ENCODE measurements at regions not wholly inside any gene's neighbourhood (a gene's known extent, or its start where the extent isn't known, plus 50 kb on each side); places are given as distances from the start of the nearest gene placed in this dataset.

GRCh38 chr15:25192651-25193050 lies 237.9 kb downstream of the SNRPN start:
- peaks cover 6 to 11% of the 10 kb centered on the region in 2 donors for H3K9me3 ChIP-seq
- no peaks in the 10 kb centered on the region for H3K27me3 ChIP-seq
- intact Hi-C loops (cut with DNase I; ENCODE audit: low total_unique reads) (no loop called here), in situ Hi-C loops (cut with MboI; ENCODE audit: low pct_ligation_motif_present in 1 of 4, low pct_unique_long_range_greater_than_20kb in 1 of 4, low sequenced_read_pairs in 3 of 4) (no loop called here)
- no peaks in the 10 kb centered on the region for H3K4me1 ChIP-seq
- no peak for TF ChIP-seq CTCF (IDR thresholded peaks at IDR 0.05)
- no peak for TF ChIP-seq EP300 (IDR thresholded peaks at IDR 0.05; ENCODE audit: low read depth)
- no peak for TF ChIP-seq POLR2A (IDR thresholded peaks at IDR 0.05)
- no peak for TF ChIP-seq POLR2AphosphoS5 (IDR thresholded peaks at IDR 0.05)
- no peaks in the 10 kb centered on the region for H3K36me3 ChIP-seq
- WGBS, 2 donors (ENCODE audit: low coverage in 1 of 2) = 83% methylated on average over 9 of the region's 11 CpGs; no CpG with 5 or more reads in 1 of the 2 donors
- no peak for DNase-seq
- H3K4me3 ChIP-seq = no peak overlapping the region
- no peak overlapping the region for H3K27ac ChIP-seq

- Histone ChIP-seq H3K27ac (no peak overlapping the region), H3K9me3 (peaks cover 5% of the 10 kb centered on the region in 2 donors), H3K4me1 (no peaks in the 10 kb centered on the region), H3K27me3 (no peaks in the 10 kb centered on the region), H3K36me3 (no peaks in the 10 kb centered on the region), H3K4me3 (no peak overlapping the region)
- 84% methylated on average over 5 of the region's 5 CpGs; no CpG with 5 or more reads in 1 of the 2 donors for WGBS, 2 donors (ENCODE audit: low coverage in 1 of 2)
- no peak for DNase-seq
- in situ Hi-C loops (cut with MboI; ENCODE audit: low pct_ligation_motif_present in 1 of 4, low pct_unique_long_range_greater_than_20kb in 1 of 4, low sequenced_read_pairs in 3 of 4) (no loop called here), intact Hi-C loops (cut with DNase I; ENCODE audit: low total_unique reads) (no loop called here)
- no peak for TF ChIP-seq POLR2A (IDR thresholded peaks at IDR 0.05)
- no peak for TF ChIP-seq POLR2AphosphoS5 (IDR thresholded peaks at IDR 0.05)
- TF ChIP-seq CTCF (IDR thresholded peaks at IDR 0.05) = no peak
- no peak for TF ChIP-seq EP300 (IDR thresholded peaks at IDR 0.05; ENCODE audit: low read depth)
Observed at GRCh38 chr15:25207369-25207768, 231.5 kb downstream of the UBE3A start.

- H3K4me3 ChIP-seq = no peak overlapping the region
- TF ChIP-seq POLR2A (IDR thresholded peaks at IDR 0.05) (no peak), EP300 (IDR thresholded peaks at IDR 0.05; ENCODE audit: low read depth) (no peak), CTCF (IDR thresholded peaks at IDR 0.05) (no peak), POLR2AphosphoS5 (IDR thresholded peaks at IDR 0.05) (no peak)
- WGBS, 2 donors (ENCODE audit: low coverage in 1 of 2) = 92% methylated on average over 7 of the region's 7 CpGs; no CpG with 5 or more reads in 1 of the 2 donors
- no peaks in the 10 kb centered on the region for H3K27me3 ChIP-seq
- H3K36me3 ChIP-seq = no peaks in the 10 kb centered on the region
- no peaks in the 10 kb centered on the region for H3K4me1 ChIP-seq
- no peak overlapping the region for H3K27ac ChIP-seq
- in situ Hi-C loops (cut with MboI; ENCODE audit: low pct_ligation_motif_present in 1 of 4, low pct_unique_long_range_greater_than_20kb in 1 of 4, low sequenced_read_pairs in 3 of 4) (no loop called here), intact Hi-C loops (cut with DNase I; ENCODE audit: low total_unique reads) (no loop called here)
- DNase-seq = no peak
- peaks cover 5 to 10% of the 10 kb centered on the region in 2 donors for H3K9me3 ChIP-seq
Observed at GRCh38 chr15:25208735-25209134, 230.1 kb downstream of the UBE3A start.

- WGBS, 2 donors (ENCODE audit: low coverage in 1 of 2) = 91% methylated on average over 5 of the region's 5 CpGs; no CpG with 5 or more reads in 1 of the 2 donors
- no peaks in the 10 kb centered on the region for H3K27me3 ChIP-seq
- no peak for DNase-seq
- no peak overlapping the region for H3K4me3 ChIP-seq
- H3K36me3 ChIP-seq = no peaks in the 10 kb centered on the region
- TF ChIP-seq POLR2A (IDR thresholded peaks at IDR 0.05) (no peak), EP300 (IDR thresholded peaks at IDR 0.05; ENCODE audit: low read depth) (no peak)
- intact Hi-C loops (cut with DNase I; ENCODE audit: low total_unique reads) = no loop called here
- H3K27ac ChIP-seq = no peak overlapping the region
- H3K9me3 ChIP-seq = peaks cover 4 to 7% of the 10 kb centered on the region in 2 donors
- no peaks in the 10 kb centered on the region for H3K4me1 ChIP-seq
- in situ Hi-C loops (cut with MboI; ENCODE audit: low pct_ligation_motif_present in 1 of 4, low pct_unique_long_range_greater_than_20kb in 1 of 4, low sequenced_read_pairs in 3 of 4) = no loop called here
Observed at GRCh38 chr15:25220834-25221233, 218.0 kb downstream of the UBE3A start.

- Histone ChIP-seq H3K27me3 (no peaks in the 10 kb centered on the region), H3K27ac (no peak overlapping the region), H3K9me3 (peaks cover 3 to 4% of the 10 kb centered on the region in 2 donors), H3K4me3 (no peak overlapping the region), H3K4me1 (no peaks in the 10 kb centered on the region), H3K36me3 (no peaks in the 10 kb centered on the region)
- in situ Hi-C loops (cut with MboI; ENCODE audit: low pct_ligation_motif_present in 1 of 4, low pct_unique_long_range_greater_than_20kb in 1 of 4, low sequenced_read_pairs in 3 of 4) (no loop called here), intact Hi-C loops (cut with DNase I; ENCODE audit: low total_unique reads) (no loop called here)
- no peak for DNase-seq
- WGBS, 2 donors (ENCODE audit: low coverage in 1 of 2) = 88% methylated on average over 5 of the region's 5 CpGs; no CpG with 5 or more reads in 1 of the 2 donors
- no peak for TF ChIP-seq CTCF (IDR thresholded peaks at IDR 0.05)
- TF ChIP-seq POLR2AphosphoS5 (IDR thresholded peaks at IDR 0.05) = no peak
- no peak for TF ChIP-seq EP300 (IDR thresholded peaks at IDR 0.05; ENCODE audit: low read depth)
- TF ChIP-seq POLR2A (IDR thresholded peaks at IDR 0.05) = no peak
Observed at GRCh38 chr15:25224396-25224795, 214.4 kb downstream of the UBE3A start.

All from transverse colon (tissue), 4 donors.